Activated CD4-positive, alpha-beta T cell treated with anti-CD3 and anti-CD28 coated beads, Interleukin-2, amount 50 U/mL, for 16 hours (primary cell): ENCODE measurements at regions not wholly inside any gene's neighbourhood (a gene's known extent, or its start where the extent isn't known, plus 50 kb on each side); places are given as distances from the start of the nearest gene placed in this dataset.

Experiments
- DNase-seq: peaks from one replicate; pipeline ENCODE4 v3.0.0-alpha.2; 2020

DNA sequence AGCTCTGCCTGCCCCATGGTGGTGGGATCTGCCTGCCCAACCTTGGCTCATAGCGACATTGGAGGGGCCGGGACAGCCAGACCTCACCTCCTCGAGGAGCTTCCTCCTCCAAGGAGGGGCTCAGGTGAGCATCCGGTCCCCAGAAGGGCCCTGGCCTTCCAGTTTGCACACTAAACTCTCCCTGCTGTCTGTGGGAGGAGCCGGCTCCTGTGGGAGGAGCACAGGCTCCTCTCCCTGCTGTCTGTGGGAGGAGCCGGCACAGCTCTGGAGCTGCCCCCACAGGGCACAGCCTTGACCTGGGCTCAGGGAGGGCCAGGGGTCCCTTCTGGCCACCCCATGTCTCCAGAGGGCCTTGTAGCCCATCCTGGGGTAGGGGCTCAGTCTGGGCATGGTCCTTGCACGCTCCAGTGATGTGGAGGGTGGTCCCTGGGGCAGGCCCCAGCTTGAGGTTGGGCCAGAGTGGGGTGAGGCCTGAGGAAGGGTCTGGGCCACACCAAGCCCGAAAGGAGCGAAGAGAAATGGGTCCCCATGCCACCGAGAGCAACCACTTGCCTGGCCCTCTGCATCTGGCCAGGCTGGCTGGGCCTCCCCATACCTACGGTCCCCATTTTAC, 147.5 kb upstream of the C14orf180 start:
- no peak for DNase-seq

DNA sequence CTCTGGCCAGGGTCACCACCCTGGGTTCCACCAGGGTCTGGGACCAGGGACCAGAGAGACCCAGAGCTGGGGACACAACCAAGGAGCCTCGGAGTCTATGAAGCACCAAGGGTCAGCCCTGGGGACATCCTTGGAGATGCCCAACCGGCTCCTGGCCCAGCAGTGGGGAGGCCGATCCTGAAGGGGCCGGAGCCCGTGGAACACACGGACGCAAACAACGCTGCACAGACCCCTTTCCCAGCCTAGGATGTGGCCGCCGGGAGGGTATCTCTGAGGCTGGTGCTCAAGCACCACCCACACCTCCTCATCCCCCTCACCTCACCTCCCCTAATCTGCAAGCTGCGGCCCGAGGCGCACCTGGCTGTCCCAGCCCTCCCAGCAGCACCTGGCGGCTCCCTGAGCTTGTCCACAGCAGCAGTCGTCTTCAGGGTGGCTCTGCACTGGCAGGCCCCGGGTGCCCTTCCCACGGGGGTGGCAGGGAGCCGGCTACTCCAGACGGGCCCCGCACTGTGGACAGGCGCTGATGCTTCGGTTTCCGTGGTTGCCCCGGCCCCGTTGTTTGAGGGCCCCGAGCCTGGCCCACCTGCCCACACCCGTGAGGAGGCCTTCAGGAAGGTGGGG, 146.8 kb upstream of the C14orf180 start:
- DNase-seq: no peak

DNA sequence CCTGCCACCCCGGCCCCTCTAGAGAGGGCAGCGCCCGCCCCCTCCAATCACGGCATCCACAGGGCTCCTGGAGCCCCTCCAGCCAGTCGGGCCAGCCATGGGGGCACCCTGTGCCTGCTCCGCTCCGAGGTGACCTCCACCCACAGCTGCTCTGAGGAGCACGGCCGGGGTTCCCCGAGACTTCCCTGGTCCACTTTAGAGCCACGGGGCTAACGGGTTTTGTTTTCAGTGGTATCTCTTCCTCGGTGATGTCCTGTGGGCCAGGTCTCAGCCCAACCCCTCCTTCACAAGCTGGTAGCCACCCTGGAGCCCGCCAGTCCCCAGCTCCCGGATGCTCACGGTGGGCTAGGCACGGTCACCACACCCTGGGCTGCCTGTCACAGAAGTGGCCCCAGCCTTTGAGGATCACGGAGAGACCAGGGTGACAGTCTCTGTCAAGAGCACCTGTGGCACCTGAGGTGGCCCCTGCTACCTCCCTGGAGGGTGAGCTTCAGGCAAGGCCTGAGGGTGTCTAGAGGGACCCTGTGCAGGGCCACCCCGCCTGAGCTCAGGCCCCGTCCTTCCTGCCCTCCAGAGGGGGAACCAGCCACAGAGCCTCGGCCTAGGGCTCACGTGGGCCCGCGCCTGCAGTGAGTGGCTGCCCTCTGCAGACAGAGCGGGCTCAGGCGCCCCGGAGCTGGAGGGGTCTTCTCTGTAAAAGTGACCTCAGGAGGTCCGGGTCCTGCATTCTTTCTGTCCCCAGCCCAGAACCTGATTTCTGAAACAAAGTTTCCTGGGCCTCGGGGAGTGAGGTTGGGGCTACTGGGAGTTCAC, 146.0 kb upstream of the C14orf180 start:
- no peak for DNase-seq

DNA sequence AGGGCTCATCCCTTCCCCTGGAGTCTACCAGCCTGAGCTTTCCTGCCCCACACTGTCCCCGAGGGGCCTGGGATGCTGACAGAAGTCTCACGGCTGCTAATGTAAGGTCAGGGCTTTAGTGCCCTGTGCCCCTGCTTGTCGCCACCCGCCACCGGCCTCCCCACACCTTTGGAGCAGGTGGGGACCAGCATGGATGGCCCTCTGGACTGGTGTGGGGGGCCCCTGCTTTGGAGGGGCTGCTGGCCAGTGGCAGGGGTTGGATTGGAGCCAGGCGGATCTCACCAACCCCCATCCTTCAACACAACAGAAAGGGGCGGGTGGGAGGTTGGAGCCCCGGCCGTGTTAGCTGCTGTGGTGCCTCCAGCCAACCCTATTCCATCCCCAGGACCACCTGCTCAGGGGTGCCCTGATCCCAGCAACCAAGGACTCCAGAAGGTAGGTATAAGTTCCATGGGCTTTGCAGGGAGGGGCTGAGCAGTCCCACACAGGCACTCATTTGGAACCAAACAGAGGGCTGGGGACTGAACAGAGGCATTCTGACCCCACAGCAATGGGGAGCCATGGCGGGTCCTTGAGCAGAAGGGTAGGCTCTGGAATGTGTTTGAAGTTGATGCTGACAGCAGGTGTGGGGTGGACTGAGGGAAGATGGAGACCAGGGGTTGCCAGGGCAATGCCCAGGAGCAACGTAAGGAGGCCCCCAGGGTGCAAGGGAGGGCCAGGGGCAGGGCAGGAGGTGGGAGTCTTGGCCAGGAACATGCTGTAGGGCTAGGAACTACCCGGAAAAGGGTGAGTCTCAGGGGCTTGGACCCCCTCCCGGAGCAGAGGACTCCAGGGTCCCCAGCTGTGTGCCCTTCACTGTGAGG, 145.1 kb upstream of the C14orf180 start:
- no peak for DNase-seq

DNA sequence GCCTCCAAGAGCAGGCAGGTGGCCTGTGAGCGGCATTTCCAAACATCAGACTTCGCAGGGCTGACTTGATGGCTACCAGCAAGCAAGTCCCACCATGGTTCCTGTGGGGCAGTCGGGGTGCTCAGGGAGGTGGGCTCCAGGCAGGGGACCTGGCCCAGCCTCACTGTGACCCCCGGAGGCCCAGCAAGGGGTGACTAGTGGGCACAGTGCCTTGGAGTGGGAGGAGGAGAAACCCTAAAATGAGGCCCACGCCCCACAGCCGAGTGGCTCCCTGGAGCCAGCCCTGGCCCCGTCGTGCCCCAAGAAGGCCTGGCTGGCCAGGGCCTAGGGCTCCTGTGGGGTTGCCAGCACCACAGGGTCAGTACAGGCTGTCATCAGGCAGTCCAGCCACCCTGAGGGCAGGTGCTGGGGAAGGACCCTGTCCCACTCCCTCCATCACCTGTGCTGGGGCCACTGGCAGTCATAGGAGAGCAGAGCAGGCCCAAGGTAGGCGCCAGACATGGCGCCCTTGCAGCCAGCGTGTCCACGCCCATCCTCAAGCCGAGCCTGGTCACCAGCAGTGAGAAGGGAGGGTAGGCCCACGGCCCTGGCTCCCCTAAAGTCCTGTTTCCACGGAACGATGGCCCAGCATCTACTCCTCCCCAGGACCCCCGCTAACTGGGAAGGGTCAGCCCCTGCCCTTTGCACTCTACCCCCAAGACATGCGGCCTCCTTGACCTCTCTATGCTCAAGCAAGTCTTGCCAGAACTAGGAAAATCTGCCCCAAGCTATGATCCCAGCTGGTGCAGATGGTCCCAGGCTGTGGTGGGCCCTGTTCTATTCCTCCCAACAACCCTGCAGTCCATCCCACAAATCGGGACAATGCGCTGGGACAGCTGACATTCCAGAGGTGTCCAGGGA, 144.2 kb upstream of the C14orf180 start:
- no peak for DNase-seq

DNA sequence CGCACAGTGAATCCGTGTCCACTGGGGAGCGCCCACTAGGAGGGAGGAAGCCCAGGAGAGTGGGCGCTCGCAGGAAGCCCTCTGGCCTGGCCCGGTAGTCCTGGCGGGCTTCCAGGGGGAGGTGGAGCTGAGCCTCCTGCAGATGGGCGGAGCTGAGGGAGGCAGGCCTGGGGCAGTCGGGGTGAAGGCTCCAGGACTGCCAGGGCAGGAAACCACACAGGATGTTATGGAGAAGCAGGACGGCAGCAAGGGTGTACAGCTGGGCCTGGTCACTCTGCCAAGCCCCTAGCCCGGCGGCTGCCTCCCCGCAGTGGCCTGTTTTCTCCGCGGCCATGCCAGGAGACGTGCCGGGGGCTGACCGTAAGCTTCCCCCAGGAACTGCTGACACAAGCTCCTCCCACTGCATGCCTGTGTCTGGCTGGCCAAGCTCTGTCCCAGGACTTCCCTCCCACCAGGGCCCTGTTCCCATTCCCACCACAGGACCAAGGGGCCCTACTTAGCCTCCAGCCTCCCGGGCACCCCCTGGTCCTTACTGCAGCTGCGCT, 143.4 kb upstream of the C14orf180 start:
- DNase-seq: no peak

DNA sequence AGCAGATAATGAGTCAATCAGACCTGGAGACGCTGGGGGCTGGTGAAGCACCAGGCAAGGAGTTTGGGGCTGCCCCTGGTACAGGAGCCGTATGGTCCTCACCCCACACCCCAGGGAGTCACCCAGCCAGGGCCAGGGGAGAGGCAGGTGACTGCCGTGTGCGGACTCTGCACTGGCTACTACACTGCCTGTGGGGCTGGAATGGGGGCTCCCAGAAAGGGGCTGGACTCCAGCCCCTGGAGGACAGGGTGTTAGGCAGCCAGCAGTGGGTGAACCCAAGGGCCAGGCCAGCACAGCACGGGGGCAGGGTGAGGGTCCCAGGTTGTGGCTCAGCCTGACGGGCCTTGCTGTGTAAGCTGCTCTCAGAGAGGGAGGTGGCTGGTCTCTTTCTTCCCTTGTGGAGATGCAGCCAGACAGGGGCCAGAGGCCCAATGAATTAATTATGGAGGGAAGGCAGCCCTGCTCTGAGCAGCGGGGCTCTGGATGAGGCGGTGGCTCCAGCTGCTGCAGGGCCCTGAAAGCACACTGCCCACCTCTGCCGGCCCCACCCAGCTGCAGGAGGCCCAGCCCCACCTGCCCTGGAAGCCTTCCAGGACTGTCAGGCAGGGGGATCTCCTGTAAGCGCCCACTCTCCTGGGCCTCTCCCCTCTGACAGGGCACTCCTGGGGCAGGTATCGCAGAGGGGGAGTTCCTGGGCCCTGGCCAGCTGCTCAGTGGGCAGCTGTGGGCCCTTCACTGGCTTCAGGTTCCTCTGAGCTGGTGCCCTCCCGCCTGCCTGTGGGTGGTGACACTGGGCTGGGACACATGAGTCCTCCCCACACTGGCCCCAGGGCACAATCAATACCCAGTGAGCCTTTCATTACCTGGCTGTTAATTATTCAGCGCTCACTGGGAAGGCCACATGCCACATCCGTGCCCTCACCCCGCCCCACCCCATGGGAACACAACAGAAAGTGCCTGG, 142.5 kb upstream of the C14orf180 start:
- DNase-seq: no peak

DNA sequence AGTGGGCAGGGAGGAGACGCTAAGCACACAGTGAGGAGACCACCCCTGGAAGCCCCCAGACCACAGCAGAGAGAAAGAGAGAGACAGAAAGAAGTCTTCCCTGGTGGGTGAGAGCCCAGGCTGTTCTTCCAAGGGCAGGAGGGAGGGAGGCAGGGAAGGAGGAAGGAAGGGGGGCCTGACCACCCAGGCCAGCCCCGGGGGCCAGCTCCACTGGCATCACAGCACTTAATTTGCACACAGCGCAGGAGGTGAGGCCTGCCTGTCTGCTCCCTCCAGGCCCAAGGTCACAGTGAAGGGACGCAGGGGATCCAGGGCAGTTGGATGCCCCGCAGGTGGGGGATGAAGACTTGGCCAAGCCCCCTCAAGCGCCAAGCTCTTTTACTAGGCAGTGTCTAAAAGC, 141.9 kb upstream of the C14orf180 start:
- DNase-seq: no peak

DNA sequence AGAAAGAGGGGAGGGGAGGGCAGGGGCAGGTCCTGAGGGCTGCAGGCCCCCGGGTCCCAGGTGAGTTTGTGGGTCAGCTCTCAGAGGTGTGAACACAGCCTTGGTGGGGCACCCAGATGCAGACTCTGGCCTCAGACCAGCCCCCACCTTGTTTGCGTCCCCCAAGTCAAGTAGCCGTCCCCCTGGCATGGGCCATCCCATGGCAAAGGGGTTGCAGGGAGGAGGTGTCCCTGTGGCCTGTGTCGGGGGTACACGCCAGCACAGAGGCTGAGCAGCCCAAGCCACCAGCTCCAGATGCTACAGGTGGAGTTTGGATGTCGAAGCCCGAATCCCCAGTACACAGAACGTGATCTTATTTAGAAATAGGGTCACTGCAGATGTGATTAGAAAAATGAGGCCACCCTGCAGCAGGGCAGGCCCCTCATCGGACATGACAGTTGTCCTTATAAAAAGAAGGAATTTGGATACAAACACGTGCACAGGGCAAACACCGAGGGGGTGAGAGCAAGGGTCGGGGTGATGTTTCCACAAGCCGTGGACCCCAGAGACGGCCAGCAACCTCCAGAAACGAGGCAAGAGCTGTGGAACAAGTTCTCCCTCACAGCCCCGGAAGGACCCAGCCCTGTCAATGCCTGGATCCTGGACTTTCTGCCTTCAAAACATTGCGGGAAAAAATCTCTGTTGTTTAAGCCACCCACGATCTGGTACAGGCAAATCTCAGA, 141.2 kb upstream of the C14orf180 start:
- no peak for DNase-seq

DNA sequence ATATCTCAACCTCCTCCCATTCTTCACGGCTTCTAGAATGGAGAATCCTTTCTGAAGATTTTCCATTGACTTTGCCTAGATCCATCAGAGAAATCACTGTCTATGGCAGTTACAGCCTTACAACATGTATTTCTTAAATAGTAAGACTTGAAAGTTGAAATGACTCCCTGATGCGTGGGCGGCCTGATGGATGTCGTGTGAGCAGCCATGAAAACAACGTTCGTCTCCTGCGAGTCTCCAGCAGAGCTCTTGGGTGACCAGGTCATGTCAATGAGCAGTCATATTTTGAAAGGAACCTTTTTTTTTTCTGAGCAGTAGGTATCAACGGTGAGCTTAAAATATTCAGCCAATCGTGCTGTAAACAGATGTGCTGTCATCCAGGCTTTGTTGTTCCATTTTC, 139.9 kb upstream of the C14orf180 start:
- DNase-seq: no peak

DNA sequence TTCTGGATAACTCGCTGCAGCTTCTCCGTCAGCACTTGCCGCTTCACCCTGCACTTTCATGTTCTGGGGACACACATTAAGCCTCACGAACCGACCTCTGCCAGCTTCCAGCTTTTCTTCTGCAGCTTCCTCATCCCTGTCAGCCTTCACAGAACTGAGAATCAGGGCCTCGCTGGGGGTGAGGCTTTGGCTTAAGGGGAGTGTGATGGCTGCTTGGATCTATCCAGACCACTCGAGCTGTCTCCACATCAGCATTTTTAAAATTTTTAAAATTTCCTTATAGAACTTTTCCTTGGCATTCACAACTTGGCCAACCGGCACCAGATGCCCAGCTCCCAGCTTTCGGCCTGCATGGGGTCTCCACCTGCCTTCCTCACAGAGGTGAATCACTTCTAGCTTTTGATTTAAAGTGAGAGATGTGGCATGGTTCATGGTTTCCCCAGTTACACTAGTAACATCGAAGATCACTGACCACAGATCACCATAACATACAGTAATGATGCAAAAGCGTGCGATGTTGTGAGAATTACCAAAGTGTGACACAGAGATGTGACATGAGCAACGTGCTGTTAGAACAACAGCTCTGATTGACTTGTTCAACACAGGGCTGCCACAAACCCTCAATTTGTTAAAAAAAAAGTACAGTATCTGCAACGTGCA, 139.1 kb upstream of the C14orf180 start:
- DNase-seq: no peak

DNA sequence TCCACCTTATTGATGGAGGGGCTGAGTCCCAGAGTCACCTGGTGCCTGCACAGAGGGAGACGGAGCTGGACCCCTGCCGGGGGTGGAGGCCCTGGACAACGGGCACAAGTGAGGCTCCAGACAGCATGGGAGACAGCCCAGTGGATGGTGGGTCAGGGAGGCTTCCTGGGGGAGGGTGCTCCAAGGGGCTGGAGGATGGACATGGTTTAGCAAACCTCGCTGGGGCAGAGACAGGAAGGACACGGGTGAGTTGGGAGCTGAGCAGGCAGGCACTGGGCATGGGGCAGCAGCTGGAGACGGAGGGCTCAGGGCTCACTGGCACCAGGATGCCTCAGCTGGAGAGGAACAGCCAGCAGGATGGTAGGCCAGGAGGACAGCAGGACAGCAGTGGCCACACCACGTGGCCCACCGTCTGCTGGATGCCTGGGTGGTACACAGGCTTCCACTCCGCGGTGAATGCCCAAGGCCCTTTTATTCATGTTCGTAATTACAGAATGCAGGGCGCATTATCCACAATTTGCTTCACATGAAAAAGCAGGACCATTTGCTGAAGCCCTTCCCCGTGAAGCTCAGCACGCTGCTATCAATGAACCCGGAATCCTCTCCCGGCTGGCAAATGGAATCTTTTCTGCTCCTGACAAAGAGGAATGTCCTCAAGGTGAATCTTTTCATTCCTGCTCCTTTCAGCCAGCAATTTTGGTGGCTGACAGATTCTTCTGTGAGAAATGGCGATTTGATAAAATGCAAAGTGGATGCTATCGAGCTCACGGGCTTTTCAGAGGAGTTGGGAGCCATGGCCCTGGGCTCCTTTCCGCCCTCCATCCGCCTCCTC, 138.1 kb upstream of the C14orf180 start:
- no peak for DNase-seq

DNA sequence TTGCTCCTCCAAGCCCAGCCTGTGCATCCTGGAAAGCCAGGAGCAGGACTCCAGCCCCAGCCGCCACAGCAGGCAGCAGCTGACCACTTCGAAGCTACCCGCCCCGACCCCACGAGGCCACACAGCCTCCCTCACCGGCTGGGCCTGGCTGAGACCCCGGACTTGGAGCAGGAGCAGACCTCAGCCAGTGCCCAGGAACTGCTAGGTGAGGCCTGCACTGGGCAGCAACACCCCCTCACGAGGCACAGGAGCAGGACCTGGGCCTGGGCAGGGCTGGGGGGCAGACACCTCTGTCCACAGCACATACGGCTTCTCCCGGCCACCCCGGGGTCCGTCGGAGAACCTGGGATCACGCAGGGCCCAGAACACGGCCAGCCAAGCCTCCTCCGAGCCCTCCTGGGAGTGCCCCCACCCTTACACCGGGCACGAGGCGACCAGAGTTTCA, 137.4 kb upstream of the C14orf180 start:
- DNase-seq: no peak

DNA sequence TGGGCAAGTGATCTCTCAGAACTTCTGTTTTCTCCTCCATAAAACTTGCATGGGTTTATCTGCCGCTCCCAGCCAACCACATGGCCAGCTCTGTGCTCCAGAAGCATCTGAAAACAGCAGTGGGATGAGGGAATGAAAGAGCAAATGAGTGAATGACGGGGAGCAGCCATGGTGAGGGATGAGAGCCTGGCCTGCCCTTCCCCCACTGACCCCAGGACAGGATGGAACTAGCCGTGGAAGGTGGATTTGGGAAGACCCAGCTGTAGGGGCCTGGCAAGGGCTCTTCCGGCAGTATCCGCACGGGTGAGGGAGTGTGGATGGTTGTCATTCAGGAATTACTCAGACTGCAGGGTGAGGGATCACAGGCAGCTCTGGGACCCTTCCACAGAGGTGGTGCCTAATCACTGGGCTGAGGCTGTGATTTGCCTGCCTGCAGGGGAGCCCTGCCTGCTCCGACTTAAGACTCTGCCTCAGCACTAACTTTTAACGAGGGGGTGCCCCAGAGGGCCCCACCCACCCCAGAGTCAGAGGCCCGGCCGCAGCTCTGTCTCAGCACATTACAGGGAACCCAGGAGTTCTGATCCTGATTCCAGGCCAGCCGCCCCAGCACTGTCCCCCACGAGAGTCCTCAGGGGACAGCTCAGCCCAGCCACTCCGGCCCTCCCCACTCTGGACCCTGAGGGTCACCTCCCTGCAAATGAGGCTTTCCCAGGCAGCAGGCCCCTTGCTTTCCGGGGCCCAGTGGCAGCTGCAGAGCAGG, 136.8 kb upstream of the C14orf180 start:
- no peak for DNase-seq

DNA sequence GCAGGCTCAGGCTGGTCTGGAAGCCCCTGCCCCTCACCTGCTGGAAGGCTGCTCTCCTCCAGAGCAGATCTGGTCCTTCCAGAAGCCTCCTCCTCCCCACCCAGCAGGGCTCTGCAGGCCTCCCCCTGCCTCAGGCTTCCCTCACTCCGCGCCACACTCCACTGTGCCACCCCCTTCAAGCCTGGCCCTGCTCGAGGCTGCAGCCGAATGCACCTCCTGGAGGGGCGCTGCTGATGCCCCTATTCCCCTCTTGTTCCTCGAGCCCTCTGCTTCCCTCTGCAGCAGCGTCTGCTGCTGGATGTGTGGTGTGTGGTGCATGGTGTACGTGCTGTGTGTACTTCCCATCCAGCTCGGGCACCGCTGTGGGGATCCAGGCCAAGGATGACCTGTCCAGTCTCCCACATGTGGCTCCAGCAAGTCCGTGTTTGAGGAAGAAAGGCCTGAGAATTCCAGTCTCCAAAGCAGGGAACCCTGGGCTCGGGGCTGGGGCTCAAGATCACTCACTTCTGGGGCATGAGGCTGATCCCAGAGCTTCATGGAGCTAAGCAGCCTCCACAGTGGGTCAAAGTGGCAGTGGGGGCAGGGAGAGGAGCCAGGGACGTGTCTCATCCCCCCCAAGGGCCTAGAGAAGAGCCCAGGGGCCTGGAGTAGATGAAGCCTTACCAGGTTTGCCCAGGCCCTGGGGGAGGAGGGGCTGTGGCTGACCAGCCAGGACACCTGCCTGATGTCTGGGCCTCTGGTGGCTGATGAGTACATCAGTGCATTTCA, 136.0 kb upstream of the C14orf180 start:
- DNase-seq: no peak

DNA sequence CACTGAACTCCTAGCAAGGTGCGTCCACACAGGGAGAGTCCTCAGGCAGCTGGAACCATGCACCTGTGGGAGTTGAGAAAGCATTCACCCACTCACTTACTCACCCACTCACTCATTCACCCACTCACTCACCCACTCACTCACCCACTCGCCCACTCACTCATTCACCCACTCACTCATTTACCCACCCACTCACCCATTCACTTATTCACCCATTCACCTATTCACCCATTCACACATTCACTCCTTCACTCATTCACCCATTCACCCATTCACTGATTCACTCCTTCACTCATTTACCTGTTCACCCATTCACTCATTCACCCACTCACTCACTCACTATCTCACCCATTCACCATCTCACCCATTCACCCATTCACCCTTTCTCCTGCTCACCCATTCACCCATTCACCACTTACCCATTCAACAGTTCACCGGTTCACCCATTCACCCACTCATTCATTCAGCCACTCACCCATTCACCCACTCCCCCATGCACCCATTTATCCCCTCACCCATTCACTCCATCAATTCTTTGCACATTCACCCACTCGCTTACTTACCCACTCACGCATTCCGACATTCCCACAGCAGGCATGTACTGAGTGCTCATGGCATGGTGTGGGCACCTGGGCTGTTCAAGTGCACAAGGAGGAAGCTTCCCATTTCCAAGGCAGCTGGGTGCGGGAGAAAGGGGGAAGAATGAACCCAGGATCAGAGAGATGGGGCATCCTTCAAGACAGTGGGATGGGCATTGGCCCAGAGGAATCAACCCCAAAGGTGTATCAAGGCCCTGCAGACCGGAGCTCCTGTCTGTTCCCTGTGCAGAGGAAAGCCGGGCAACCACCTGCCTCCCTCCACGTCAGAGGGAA, 135.2 kb upstream of the C14orf180 start:
- no peak for DNase-seq
